ENCODE measurements at regions not wholly inside any gene's neighbourhood (a gene's known extent, or its start where the extent isn't known, plus 50 kb on each side); places are given as distances from the start of the nearest gene placed in this dataset.
A peak's percentile ranks its signal among the peaks of the same experiment; 100 is the strongest.

GRCh38 chr20:43255877-43256276, 66.2 kb upstream of the PTPRT start:
- TF ChIP-seq, protein P1, sequence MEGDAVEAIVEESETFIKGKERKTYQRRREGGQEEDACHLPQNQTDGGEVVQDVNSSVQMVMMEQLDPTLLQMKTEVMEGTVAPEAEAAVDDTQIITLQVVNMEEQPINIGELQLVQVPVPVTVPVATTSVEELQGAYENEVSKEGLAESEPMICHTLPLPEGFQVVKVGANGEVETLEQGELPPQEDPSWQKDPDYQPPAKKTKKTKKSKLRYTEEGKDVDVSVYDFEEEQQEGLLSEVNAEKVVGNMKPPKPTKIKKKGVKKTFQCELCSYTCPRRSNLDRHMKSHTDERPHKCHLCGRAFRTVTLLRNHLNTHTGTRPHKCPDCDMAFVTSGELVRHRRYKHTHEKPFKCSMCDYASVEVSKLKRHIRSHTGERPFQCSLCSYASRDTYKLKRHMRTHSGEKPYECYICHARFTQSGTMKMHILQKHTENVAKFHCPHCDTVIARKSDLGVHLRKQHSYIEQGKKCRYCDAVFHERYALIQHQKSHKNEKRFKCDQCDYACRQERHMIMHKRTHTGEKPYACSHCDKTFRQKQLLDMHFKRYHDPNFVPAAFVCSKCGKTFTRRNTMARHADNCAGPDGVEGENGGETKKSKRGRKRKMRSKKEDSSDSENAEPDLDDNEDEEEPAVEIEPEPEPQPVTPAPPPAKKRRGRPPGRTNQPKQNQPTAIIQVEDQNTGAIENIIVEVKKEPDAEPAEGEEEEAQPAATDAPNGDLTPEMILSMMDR (IDR thresholded peaks at IDR 0.05; ENCODE audit: insufficient read depth, low read length, missing control alignments) = no peak
- no peak for DNase-seq (ENCODE audit: low read depth, low spot score)
- no peak overlapping the region for H3K4me3 ChIP-seq (ENCODE audit: low read depth, low read length)
- ChIA-PET POLR2A (no interaction called here), CTCF (no interaction called here)

GRCh38 chr20:43252761-43253160, 63.1 kb upstream of the PTPRT start:
- no peak for DNase-seq (ENCODE audit: low read depth, low spot score)
- ChIA-PET POLR2A (no interaction called here), CTCF (no interaction called here)
- H3K4me3 ChIP-seq (ENCODE audit: low read depth, low read length) = no peak overlapping the region
- TF ChIP-seq, protein P1 (IDR thresholded peaks at IDR 0.05; ENCODE audit: insufficient read depth, low read length, missing control alignments) = no peak

DNA sequence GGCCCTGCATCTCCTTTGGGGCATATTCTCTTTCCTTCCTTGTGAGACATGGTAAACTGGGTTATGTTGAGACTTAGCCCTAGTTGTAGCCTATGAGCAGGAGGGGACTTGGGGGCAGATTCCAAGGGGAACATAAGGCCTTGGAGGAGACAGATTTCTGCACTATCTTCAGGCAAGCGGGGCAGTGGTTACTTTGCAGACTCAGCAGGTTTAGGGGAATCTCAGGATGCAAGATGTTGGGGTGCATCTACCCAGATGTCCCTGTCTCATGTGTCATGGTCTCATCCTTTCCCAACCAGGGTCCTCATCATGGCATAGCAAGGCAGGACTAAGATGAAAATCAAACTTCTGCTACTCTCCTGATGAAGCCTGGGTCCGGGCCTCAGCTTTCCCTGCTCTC, 58.6 kb upstream of the PTPRT start:
- ChIA-PET POLR2A (no interaction called here), CTCF (no interaction called here)

DNA sequence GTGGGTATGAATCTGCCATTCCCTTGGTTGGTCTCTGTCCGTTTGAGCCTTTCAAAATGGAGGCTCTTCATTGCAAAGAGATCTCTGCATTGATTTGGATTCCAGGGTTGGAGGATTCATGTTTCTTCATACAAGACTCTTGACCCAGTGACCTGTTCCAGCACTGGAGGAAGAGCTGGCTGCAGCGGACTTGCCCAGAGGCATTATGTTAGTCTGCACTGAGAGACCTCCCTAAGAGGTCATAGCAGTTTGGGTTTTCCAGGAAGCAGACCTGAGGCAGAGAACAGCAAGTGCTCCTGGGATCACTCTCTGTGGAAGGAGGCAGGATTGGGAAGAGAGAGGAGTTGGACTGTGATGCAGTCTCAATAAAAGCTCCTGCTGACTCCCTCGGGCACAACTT, 57.7 kb upstream of the PTPRT start:
- POLR2A ChIA-PET = no interaction called here
- TF ChIP-seq, protein P1 (IDR thresholded peaks at IDR 0.05; ENCODE audit: insufficient read depth, low read length, missing control alignments) = no peak
- no peak overlapping the region for H3K4me3 ChIP-seq (ENCODE audit: low read depth, low read length)
- DNase-seq (ENCODE audit: low read depth, low spot score) = no peak
- CTCF ChIA-PET = no interaction called here

More for the DNA sequence above, 58.6 kb upstream of the PTPRT start:
- no peak for DNase-seq (ENCODE audit: low read depth, low spot score)
- no peak overlapping the region for H3K4me3 ChIP-seq (ENCODE audit: low read depth, low read length)
- TF ChIP-seq, protein P1 (IDR thresholded peaks at IDR 0.05; ENCODE audit: insufficient read depth, low read length, missing control alignments) = no peak

DNA sequence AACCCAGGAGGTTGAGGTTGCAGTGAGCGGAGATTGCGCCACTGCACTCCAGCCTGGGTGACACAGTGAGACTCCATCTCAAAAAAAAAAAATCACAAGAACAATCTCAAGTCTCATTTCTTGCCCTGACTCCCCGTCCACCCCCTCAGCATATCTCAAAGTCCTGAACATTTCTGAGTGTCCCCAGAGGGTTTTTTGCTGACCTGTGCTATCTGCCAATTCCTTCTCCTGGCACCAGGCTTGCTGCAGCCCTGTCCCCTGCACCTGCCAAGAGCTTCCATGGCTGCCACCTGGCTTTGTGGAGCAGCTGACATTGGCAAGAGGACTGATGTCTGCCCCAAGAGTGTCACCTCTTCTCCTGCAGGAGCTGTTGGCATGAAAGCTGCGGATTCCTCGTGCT, 54.9 kb upstream of the PTPRT start:
- no peak for DNase-seq (ENCODE audit: low read depth, low spot score)

DNA sequence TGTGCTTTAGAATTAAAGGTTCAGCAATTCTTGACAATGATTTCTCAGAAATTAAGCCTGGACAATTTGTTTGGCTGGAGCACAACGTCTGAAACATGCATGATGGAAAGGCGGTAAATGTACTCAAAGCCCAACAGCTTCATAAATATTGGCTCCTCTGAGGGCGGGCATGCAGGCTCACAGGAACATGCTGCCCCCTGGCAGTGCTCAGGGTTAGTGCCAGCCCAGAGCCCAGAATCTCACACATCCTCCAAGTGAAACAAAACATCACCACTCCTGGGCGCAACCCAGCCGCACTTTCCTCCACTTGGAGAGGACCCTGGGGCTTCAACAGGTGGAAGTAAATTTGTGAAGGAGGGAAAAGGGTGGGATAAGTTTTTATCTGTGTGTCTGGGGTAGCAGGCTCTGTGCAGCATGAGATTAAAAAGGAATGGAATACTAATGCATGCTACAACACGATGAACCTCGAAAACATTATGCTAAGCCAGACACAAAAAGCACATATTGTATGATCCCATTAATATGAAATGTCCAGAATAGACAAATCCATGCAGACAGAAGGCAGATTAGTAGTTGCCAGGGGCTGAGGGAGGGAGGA, 54.1 kb upstream of the PTPRT start:
- ChIA-PET CTCF (no interaction called here), POLR2A (no interaction called here)
- TF ChIP-seq, protein P1 (IDR thresholded peaks at IDR 0.05; ENCODE audit: insufficient read depth, low read length, missing control alignments) = peak; percentile 24
- no peak overlapping the region for H3K4me3 ChIP-seq (ENCODE audit: low read depth, low read length)
- no peak for DNase-seq (ENCODE audit: low read depth, low spot score)

More for the DNA sequence above, 54.9 kb upstream of the PTPRT start:
- TF ChIP-seq, protein P1 (IDR thresholded peaks at IDR 0.05; ENCODE audit: insufficient read depth, low read length, missing control alignments) = no peak
- ChIA-PET POLR2A (no interaction called here), CTCF (no interaction called here)
- no peak overlapping the region for H3K4me3 ChIP-seq (ENCODE audit: low read depth, low read length)
